Embryonic facial prominence (tissue), 1 donor: ENCODE measurements at regions not wholly inside any gene's neighbourhood (a gene's known extent, or its start where the extent isn't known, plus 50 kb on each side); places are given as distances from the start of the nearest gene placed in this dataset.

Experiments
- DNase-seq: peaks from one replicate; pipeline ENCODE4 v3.0.0-alpha.2; 2016; ENCODE audit errors: extremely low spot score

DNA sequence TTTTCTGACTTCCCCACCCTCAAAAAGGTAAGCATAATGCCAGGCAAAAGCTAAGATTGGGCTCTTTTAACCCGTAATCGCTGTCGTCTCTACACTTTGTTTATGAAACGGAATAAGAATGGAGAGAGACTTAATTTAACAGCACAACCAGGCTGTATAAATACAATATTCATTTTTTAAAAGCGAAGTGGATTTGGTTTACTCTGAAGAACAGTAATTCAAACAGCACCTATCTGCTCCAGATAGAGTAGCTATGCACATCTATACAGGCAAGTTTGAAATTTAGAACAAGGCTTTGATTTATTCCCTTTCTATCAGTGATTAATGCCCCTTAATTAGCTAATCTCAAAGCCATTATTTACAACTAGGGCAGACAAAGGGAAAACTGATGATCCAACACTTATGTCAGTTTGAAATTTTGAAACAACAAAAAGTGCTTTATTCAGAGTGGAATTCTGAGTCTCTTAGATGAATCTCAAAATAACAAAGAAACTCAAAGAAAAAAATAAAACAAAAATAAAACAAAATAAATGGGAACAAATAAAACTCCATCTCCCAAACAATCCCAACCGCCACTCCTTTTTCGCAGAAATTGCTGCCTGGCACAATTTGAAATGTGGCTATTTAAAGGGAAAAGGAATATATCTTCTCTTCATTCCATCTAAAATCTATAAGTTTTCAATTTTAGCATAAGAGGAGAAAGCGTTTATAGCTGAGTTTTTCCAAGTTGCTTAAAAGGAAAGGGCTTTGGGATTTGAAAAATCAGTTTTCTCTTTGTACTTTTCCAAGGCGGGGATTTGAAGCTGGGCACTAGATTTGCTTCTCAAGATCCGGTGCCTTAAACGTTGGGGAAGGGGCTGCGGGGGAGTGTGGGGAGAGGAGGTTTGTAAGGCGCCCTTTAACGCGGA, 298.6 kb downstream of the PARP8 start:
- DNase-seq: no peak

GRCh38 chr5:50965654-50966375, 299.4 kb downstream of the PARP8 start:
- DNase-seq: no peak

GRCh38 chr5:50967009-50967562, 300.6 kb downstream of the PARP8 start:
- DNase-seq: no peak

DNA sequence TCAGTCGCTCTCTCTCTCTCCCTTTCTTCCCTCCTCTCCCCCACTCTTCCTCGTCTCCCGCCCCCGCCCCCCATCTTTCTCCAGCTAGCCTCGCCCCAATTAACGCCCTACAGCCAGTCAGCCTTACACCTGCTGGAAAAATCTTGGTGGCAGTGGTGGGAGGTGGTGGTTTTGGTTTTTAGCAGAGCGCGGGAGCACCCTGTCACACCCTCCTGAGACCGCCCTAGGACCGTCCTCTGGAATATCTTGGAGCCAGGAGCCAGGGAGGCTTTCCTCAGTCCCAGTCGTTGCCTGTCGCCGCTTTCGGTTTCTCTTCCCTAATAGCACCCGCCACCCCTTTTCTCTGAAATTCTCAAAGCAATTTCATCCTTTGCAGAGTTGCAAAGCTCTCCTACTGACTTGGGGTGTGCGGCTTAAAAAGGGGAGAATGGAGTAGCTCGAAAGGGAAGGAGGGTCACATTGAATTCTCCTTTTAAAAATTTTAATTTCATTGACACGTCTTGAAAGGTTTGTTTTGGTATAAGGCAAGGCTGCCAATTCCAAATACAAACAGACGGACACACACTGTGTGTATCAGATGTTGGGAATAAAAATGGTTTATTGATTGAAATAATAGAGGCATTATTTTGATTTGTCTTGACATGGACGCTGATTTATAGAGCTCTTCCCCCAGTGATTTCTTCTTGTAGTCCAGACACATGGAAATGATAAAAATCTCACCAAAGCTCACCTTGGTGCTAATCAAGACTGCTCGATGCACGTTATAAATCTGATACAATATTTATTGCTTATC, 301.3 kb downstream of the PARP8 start:
- no peak for DNase-seq

- DNase-seq: no peak
Measured at GRCh38 chr5:50968356-50969149, 302.1 kb downstream of the PARP8 start.

DNA sequence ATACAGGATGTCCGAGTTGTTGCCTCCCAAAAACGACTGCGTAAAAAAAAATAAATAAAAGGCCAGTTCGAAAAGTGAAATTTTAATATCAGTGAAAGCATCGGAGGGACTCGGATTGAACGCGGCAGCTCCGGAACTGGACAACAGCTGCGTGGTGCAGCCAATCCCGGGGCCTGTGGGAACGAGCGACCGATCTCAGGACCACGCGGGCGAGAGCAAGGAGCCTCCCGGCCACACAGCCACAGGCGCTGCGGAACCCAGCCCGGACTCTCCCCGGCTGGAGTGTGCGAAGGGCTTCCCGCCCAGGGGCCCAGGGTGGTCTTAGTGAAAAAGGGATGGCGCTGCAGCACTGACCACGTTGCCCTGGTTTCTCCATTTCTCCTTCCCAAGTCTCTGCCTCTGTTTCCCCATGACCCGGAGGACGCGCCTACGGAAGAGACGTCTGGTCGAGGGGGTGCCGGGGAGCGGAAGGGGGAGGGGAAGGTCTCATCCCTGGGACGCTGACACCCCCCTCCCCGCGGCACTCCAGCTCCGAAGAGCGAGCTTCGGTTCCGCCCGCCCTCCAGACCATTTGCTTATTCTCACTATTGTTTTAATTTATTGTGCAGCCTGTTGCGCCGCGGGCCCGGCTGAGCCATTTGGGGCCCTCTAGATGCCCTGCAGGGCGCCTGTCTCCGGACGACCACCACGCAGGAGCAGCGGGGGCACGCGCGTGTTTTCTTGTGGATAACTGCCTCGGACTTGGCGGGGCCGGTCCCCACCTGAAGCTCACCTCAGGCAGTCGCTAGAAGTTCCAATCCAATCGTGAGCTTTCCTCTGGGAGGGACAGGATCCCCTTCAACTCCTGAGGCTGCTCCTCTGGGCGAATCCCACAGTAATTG, 303.0 kb downstream of the PARP8 start:
- no peak for DNase-seq

DNA sequence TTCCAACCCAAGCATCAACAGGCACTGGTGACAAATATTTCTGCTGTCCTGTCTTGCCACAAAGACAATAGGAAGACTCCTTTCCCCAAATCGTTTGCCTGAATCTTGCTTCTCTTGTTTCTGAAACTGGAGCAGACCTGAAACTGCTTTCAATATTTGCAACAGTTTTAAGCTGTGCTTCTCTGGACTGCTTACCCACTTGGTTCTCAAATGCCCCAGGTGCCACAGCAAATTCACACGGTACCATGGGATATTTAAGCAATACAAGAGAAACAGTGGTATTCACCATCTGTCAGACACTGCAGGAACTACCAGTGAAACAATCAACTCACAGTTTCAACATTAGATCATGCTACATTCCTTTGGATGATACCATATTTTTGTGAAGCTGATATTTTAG, 309.4 kb downstream of the PARP8 start:
- no peak for DNase-seq

- no peak for DNase-seq
Measured at GRCh38 chr5:50978924-50979323, 312.5 kb downstream of the PARP8 start.

GRCh38 chr5:50984640-50985039, 318.2 kb downstream of the PARP8 start:
- DNase-seq: no peak

DNA sequence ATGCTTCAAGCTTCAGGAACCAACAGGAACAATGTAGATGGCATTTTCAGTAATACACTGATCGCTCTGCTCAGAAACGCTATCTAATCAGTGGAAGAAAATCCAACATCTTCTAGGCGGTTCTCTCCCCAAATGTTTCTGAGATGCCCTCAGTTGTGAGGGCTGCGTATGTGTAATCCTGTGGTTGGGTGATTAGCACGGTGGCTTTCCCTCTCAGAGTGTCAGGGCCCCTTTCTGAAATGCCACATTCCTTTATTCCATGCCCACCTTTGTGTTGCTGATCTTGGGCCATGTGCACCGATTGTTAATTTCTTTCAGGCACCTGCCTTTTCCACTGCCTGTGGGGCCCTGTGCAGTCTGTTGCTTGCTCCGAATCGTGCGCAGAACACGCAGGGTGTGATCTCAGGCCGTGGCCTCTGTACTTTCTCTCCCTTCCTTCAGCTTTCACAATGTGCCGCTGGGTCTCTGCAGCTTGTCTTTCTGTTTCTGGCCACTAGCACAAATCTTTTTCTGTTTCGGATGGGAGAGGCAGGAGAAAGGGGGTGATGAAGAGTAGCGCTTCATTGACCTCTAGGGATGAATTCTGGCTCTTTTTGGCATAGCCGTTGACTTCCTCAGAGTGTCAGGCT, 324.0 kb downstream of the PARP8 start:
- no peak for DNase-seq

- no peak for DNase-seq
Measured at GRCh38 chr5:50995285-50995942, 329.0 kb downstream of the PARP8 start.

- no peak for DNase-seq
Measured at GRCh38 chr5:51001227-51001923, 334.9 kb downstream of the PARP8 start.

DNA sequence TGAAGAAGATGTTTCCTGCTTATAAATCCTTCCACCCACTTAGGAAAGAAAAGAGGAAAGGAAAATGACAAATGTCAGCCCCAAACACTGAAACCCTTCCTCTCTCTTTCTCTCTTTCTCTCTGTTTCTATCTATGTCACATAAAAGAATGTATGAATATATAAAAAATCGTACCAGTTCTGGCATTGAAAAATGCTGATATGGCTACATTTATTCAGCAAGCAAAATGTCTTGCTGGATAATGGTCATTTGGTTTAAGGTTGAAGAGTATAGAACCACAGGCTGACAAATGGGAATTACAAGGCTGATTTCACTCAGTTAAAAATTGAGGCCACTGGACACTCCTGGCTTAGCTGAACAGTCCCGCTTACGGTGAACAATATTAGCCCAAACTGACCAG, 335.9 kb downstream of the PARP8 start:
- DNase-seq: no peak

DNA sequence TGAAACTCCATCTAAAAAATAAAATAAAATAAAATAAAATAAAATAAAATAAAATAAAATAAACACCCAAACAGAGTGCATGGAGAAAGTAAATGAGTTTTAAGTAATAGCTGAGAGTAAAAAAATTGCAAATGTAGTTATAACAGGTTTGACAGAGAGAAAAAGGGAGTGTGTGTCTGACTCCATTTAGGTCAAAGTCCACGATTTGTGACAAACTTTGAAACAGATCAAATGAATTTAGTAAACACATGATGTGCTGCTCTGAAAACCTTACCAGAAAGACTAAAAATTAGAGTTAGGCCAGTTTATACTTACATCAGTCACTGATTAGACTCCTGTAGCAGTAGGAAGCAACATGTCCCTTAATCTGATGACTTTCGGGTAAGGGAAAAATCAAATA, 346.6 kb downstream of the PARP8 start:
- DNase-seq: no peak

DNA sequence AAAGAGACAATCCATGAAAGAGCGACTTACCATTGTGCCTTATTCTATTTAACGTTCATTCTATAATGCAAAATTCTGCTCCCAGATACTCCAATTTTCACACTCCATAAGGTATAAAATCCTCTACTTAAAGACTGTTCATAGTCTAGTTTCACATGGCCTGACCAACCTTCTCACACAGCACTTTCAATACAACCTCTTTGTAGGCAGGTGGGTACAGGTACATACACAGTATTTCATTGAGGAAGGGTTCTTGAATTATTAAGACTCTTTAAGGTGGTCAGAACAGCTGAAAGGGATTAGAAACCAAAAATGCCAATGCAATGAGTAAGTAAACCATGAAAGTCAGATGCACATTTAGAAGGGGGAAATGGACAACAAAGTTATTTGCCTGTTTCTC, 352.0 kb downstream of the PARP8 start:
- no peak for DNase-seq

GRCh38 chr5:51024263-51024662, 357.8 kb downstream of the PARP8 start:
- no peak for DNase-seq

GRCh38 chr5:51027271-51027670, 356.0 kb upstream of the ISL1 start:
- DNase-seq: no peak

DNA sequence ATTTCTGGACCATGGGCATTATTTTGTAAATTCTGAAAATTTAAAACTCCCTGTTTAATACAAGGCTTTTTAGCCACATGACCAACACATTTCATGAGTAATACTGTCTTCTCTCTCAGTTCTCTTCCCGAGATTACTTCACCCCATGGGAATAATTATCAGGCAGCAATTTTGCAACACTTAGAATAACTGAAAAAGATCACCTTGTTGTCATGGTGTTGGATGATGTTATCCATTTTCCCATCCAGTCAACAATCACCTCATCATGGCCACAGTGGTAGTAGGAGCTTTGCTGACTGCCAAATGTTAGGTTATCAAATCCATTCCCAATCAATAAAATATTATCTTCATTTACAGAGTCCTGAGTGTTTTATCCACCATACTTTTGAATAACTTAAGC, 354.9 kb upstream of the ISL1 start:
- no peak for DNase-seq

DNA sequence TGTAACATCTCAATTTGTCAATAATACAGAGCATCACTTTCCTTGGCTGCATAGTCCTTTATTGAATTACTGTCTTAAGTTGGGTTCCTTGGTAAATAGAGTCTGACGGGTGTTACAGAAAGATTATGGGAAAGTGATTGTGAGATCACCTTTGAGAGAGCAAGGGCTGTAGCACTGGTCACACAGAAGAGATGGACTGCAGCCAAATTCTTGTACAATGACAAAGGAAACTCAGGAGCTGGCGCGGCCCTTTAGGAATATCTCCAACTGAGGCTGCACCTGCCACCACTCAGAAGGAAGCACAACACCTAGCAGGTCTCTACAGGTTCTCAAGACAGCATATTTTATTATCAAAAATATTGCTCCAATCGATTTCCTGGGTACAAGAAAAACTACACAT, 350.0 kb upstream of the ISL1 start:
- no peak for DNase-seq
